ENCODE measurements at regions not wholly inside any gene's neighbourhood (a gene's known extent, or its start where the extent isn't known, plus 50 kb on each side); places are given as distances from the start of the nearest gene placed in this dataset.
A peak's percentile ranks its signal among the peaks of the same experiment; 100 is the strongest.
"Not testable (repeated sequence)": the region's sequence is repeated elsewhere in the genome, so short reads cannot be mapped to it uniquely, and the experiment has no call there.

DNA sequence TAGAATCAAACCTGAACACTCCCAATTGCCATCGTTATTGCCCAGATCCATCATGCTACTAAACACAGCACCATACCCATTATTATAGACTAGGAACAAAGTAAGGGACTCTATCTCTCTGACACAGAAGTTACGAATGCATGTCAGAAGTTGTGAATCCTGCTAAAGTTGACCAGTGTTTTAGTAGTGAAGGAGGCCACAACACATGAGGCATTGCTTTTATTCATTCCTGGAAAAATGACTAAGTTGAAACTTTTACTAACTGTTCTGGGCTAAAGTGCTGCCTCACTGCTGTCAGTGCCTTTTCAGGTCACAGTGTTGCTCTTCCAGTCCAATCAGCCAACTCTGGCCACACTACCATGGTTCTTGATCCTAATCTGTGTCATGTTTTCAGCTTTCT lies 911.1 kb downstream of the TTLL7 start:
- DNase-seq (ENCODE audit: low read depth) = no peak

DNA sequence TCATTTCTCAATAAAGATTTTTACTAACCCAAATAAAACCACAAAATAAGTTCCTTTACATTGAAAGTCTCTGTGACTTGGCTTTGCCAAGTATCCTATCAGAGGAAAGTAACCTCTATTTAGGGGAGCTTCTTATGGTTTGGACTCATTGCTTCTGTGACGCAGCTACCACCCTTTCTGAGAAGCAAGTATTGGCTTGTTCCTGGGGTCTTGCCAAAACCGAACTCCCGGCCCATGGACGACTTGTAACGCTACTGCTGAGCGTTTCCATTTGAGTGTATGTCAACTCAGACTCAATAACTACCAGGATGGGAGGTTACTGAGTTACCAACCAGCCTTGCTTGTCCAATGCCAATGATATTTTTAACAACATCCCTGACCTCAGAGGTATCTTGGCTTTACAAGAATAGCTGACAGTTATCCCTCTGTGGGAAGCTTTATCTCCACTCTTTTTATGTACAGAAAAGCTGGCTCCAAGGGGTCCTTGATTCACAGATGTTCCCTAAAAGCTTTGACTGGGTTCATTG lies 911.9 kb downstream of the TTLL7 start:
- DNase-seq (ENCODE audit: low read depth) = no peak

DNA sequence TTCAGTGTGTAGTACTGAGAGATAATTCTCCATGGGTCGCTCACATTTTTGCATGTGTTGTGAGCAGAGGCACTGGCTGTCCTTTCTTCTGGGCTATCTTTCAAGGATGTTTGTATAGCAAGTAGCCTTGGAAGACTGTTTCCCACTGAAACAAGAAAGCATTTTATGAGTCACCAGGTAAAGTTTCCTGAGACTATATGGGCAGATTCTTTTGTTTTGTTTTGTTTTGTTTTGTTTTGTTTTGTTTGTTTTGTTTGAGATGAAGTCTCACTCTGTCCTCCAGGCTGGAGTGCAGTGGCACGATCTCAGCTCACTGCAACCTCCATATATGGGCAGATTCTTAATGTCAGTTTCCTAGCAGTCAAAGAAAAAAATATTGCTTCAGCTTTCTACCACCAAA lies 912.6 kb downstream of the TTLL7 start:
- DNase-seq (ENCODE audit: low read depth) = no peak

- no peak for DNase-seq (ENCODE audit: low read depth)
Observed at GRCh38 chr1:83083589-83084224, 915.2 kb downstream of the TTLL7 start.

DNA sequence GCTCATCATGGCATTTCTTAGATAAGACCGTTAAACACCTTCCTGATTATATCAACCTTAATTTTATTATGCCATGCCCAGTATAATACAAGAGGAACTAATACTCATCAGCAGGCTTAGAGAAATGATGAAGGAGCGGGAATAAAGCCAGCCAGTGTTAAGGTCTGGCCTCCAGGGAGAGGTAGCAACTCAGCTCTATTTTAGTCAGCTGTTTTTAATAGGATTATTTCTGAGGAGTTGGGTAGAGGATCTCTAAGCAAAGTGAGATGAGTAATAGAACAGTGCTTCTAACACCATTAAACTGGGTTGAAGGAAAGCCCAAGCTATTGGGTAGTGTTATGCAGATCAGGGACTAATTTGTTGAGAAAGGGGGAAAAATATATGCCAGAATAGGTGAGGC lies 921.5 kb downstream of the TTLL7 start:
- DNase-seq (ENCODE audit: low read depth) = no peak

- no peak for DNase-seq (ENCODE audit: low read depth)
Observed at GRCh38 chr1:83075107-83075506, 923.8 kb downstream of the TTLL7 start.

DNA sequence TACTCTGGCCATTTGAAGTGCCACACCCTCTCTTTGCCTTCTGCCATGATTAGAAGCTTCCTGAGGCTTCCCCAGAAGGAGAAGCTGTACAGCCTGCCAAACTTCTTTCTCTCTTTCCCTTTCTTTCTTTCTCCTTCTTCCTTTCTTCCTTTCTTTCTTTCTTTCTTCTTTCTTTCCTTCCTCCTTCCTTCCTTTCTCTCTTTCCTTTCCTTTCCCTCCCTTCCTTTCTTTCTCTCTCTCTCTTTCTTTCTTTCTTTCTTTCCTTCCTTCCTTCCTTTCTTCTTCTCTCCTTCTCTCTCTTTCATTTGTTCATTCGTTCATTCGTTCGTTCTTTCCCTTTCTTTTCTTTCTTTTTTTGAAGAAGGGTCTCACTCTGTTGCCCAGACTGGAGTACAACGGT lies 931.0 kb downstream of the TTLL7 start:
- DNase-seq (ENCODE audit: low read depth) = no peak

GRCh38 chr1:83065952-83066727 lies 932.8 kb downstream of the TTLL7 start:
- DNase-seq (ENCODE audit: low read depth) = no peak

- DNase-seq (ENCODE audit: low read depth) = peak; percentile 13
Observed at GRCh38 chr1:83064589-83065242, 934.2 kb downstream of the TTLL7 start.

DNA sequence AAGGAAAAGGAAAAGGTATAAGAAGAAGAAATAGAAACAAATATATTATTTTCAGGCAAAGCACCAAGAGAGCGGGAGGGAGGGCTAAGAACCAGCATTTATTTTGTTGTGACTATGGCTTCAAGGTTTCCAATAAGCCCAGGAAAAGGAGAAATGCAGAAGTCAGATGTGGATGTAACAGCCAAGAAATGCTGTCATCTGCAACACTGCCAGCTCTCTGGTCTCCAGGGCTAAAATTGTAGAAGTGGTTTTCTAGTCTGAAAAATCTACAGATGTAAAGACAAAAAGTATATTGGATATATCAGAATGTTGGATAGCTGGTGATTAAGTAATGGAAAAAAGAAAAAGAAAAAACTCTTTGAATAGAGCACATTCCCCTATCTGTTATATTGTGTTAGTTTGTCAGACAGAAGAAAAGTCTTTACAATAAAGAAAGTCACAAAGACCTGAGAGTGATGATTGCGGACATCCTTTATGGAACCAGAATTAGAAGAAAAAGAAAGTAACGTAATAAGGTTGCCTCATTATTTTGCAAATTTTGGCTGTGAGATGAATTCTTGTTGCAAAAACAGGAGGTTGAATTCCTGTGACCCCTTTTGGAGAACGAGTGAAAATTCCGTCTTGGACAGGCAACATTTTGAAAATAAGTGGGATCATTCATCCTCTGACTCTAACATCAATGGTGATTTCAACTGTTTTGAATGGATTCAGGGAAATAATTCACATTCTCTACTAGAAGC lies 938.1 kb downstream of the TTLL7 start:
- no peak for DNase-seq (ENCODE audit: low read depth)

DNA sequence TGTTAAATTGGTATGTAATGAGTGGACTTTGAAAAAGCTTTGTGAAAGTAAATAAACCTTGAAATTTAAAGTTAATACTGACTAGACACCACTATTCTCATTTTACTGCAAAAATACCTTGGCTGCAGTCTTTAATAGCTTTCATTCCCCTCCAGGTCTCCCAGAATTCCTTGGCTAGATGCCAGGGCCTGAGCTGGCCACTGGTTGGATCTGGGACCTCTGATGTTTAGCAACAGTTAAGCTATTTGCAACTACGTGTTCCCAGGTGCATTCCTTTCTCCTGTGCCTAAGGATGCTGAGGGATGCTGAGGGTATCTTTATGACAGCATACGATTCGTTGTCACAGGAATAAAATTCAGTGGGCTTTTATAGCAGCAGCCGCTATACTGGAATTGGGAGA lies 938.7 kb downstream of the TTLL7 start:
- DNase-seq (ENCODE audit: low read depth) = no peak

DNA sequence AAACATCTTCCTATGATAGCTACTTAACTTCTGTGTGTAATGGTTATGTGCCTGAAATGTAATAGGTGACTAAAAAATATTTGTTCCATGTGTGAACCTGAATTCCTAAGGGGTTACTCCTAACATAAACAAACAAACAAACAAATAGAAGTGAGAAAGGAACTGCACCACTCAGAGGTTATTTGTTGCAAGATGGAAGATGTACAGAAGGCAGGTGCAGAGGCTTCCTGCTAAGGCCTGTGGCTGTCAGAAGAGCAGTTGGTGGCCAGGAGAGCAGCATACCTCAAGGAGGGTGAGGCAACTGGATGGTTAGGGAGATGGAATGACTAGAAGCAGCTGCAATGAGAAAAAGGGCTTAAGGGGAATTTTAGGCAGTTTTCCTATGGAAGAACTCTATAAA lies 940.6 kb downstream of the TTLL7 start:
- no peak for DNase-seq (ENCODE audit: low read depth)

- no peak for DNase-seq (ENCODE audit: low read depth)
Observed at GRCh38 chr1:83055391-83056170, 943.4 kb downstream of the TTLL7 start.

DNA sequence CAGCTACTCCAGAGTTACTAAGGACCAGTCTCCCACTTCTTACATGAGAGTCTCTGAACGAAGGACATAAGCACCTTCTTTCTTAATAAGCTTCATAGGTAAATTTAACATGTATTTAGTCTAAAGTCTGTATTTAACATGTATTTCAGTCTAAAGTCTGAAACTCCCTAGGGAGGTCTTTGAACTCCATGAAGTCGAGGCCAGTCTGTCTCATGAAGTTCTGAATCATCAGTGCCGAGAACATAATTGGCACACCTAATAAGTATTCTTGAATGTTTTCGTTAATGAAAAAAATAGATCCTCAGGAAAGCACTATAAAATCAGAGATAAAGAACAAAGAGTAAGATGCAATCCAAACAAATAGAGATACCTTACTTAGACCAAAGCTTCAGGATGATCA lies 945.5 kb downstream of the TTLL7 start:
- no peak for DNase-seq (ENCODE audit: low read depth)

DNA sequence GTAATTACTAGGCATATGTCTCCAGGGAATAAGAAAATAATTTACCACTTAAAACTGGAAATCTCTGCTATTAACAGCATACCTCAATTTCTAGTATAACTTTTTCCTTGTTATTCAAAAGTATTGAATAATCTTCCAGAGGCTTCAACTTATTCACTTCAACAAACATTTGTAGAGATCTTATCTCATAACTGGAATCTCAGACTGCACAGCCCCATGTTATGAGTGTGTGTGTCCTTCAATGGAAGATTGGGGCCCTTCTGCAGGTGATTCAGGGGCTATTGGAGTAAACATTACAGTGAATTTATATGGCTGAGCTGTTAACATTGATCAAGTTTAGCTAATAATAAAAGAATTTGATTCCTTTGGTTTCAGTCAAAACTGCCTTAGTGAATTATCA lies 946.1 kb downstream of the TTLL7 start:
- DNase-seq (ENCODE audit: low read depth) = no peak

- DNase-seq (ENCODE audit: low read depth) = not testable (repeated sequence)
Observed at GRCh38 chr1:83051053-83051452, 947.9 kb downstream of the TTLL7 start.

DNA sequence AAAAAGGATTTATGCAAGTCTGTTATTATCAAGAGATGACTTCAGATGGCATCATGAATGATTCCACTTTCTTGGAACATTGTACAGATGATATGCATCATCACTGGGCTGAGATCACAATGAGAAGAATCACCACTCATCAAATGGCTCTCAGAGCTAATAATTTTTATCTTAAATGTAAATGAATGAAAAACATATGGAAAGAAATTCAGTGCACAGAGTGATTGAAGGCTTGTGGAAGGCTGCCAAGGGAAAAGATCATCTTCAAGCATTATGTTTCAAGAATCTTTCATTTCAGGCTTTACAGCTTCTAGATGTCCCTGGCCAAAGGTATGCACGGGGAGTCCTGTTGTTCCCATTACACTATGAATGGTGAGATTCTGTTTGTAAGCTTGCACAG lies 955.7 kb downstream of the TTLL7 start:
- no peak for DNase-seq (ENCODE audit: low read depth)

- not testable (repeated sequence) for DNase-seq (ENCODE audit: low read depth)
Observed at GRCh38 chr1:83039091-83039490, 959.8 kb downstream of the TTLL7 start.

- peak; percentile 2 for DNase-seq (ENCODE audit: low read depth)
Observed at GRCh38 chr1:83034851-83035250, 964.1 kb downstream of the TTLL7 start.

DNA sequence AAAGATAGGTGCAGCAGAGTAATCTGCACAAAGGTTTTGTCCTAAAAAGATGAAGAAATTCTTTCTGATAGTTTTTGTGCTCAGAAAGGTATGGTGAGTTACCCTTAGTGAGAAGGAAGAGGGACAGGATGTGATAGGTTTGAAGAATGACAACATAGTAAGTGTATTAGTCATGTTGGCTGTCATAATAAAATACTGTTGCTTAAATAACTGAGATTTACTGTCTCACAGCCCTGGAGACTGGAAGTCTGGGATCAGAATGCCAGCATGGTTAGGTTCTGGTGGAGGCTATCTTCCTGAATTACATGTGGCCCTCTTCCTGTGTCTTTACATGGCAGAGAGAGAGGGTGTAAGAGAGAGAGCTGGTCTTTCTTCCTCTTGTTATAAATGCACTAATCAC lies 965.2 kb downstream of the TTLL7 start:
- peak; percentile 6 for DNase-seq (ENCODE audit: low read depth)

DNA sequence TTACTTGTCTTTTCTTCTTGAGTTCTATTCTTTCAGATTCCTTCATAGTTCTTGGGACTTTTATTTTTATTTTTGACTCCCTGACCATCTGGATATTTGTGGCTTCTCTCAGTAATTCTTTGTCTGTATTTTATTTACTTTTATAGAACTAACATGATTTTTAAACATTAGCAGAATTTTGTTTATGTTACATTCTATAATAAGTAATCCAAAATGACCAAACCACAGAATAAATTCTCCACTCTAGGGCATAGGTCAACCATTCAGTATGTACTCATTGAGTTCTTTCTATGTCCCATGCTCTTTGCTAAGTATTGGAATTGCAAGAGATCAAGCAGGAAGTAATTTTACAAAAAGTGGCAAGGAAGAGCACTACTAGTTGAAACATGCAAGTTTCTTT lies 969.0 kb downstream of the TTLL7 start:
- peak; percentile 5 for DNase-seq (ENCODE audit: low read depth)

All from RPMI7951 (cell line).